ENCODE measurements at regions not wholly inside any gene's neighbourhood (a gene's known extent, or its start where the extent isn't known, plus 50 kb on each side); places are given as distances from the start of the nearest gene placed in this dataset.

DNA sequence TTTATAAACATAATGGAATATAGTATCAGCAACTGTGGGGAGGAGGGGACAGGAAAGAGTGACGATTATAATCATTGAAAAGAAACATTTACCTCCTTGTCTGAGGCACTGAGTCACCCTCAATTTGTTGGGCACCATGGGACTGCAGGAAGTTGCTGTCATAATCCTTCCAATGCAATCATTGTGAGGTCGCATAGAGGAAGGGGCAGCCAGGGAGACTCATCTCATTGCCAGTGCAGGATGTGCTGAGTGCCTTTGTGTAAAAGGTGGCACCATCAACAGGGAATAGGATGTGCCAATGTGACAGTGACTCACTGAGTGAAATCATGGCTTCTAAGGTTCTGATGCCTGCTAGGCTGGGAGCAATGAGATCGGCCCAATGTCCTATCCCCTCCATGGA lies 300.4 kb upstream of the ADAMTS9 start:
- DNase-seq: no peak

DNA sequence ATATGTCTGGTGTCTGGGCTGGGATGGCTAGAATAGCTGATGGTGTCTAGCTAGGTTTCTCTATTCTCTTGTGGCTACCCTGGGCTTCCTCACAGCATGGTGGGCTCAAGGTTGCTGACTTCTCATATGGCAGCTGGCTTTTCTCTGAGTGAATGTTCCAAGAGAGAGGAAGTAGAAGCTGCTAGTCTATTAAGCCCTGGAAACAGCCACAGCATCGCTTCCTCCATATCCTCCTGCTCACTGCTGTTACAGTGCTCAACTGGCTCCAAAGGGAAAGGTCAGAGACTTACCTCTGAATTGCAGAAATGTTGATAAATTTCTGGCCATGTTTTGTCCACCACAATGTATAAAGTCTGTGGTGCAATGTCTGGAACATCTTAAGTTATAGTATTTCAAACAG lies 299.9 kb upstream of the ADAMTS9 start:
- no peak for DNase-seq

DNA sequence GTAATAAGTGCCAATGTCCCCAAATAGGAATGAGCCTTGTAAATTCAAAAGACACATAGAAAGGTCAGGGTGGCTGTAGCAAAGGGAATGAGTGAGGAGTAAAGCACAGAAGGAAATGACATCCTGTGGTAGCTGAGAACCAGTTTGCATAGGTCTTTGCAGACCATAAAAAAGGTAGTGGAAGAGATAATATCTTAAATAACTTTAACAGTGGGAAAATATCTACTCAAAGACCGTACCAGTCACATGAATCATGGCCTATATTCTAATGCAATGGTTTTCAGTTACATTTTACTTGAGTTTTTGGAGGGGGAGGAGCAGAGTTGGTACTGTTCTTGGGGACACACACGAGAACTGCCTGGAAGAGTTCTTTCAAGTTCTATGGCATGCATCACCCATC lies 297.3 kb upstream of the ADAMTS9 start:
- DNase-seq: no peak

GRCh38 chr3:64983583-64984359 lies 296.0 kb upstream of the ADAMTS9 start:
- DNase-seq: no peak

- no peak for DNase-seq
Measured at GRCh38 chr3:64977308-64978100, 289.7 kb upstream of the ADAMTS9 start.

- DNase-seq: no peak
Measured at GRCh38 chr3:64976456-64976855, 288.7 kb upstream of the ADAMTS9 start.

- DNase-seq: no peak
Measured at GRCh38 chr3:64975147-64975546, 287.3 kb upstream of the ADAMTS9 start.

GRCh38 chr3:64974401-64974800 lies 286.6 kb upstream of the ADAMTS9 start:
- no peak for DNase-seq

GRCh38 chr3:64972793-64973192 lies 285.0 kb upstream of the ADAMTS9 start:
- no peak for DNase-seq

DNA sequence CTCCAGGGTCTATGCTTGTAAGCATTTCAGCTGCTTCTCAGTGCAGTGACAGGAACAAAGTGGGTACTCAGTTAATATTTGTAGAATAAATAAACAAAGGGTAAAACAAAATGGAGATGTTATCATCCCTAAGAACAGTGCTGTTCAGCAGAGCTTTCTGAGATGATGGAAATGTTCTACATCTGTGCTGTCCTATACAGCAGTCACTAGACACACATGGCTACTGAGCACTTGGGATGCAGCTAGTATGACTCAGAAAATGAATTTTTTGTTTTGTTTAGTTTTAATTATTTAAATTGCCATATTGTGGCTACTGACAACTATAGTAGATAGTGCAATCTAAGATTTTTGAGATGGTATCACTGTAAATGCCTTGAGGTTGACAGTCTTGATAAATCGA lies 283.8 kb upstream of the ADAMTS9 start:
- DNase-seq: no peak

DNA sequence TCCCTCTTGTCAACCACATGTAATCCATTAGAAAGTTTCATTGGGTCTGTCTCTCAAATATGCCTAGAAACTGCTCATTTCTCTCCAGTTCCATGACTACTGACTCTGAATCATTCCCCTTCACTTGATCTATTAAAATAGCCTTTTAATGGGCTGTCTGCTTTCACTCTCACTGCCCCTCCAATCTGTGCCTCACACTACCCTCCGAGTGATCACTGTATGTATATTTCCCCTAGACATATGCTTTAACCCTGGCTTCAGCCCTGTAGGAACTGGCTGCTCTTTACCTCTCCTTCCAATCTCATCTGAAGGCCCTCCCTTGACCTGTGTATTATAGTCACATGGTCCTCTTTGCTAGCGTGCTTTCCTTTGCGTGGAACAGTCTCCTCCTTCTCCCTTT lies 282.8 kb upstream of the ADAMTS9 start:
- no peak for DNase-seq

GRCh38 chr3:64961301-64961700 lies 273.5 kb upstream of the ADAMTS9 start:
- no peak for DNase-seq

DNA sequence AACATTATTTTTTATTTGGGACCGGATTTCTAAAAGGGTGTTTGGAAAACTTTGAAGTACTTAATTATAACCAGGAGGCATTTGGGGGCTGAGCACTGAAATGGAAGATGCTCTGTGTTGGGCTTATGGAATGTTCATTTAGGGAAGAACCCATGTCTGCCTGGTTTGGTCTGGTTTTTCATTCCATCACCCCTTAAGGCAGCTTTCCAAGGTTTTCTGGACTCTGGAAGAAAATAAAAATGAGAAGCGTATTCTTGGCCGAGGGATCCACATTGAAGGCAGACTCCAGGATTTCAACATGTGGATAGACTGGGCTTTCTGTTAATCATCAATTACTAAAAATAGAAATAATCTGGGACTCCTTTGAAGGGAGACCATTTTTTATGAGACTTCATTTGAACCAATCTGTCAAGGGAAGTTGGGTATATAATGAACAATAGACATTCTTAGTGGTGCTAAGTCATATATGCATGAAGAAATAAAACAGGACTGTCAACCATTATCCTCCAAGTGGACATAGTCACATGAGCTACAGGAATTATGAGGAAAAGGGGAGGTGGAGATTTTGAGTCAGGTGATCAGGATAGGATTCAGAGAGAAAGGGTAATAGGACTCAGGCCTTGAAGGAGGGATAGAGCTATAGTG lies 270.5 kb upstream of the ADAMTS9 start:
- no peak for DNase-seq

DNA sequence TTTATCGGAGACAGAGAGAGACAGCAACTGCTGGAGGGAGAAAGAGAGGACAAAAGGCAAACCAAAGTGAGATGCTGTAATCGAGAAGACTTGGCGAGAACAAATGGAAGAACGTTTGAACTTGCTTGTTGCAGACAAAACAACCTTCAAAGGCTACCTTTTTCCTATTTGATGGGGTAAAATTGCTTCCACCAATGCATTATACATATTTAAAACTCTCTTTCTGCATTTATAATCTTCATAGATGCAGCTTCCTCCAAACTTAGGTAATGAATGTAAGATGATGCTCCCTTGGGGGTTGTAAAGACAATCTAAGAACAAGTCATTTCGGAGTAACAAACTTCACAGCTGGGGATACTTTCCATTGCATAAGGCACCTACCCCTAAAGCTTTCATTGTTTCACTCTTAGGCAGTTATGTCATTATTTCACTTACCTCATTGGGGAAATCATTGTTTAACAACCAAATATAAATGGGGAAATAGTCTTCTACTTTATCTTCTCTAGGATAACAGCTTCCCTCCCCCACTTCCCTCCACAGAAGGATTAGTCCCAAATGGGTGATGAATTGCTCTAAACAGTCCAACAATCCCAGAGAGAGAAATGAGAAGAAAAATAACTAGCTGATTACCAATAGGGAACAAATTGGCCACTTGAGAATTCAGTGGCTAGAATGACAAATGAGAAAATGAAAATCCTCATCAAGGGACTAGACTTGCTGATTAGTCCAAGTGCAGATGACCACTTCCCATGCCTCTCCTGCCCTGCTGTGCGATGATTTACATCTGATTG lies 269.8 kb upstream of the ADAMTS9 start:
- no peak for DNase-seq

DNA sequence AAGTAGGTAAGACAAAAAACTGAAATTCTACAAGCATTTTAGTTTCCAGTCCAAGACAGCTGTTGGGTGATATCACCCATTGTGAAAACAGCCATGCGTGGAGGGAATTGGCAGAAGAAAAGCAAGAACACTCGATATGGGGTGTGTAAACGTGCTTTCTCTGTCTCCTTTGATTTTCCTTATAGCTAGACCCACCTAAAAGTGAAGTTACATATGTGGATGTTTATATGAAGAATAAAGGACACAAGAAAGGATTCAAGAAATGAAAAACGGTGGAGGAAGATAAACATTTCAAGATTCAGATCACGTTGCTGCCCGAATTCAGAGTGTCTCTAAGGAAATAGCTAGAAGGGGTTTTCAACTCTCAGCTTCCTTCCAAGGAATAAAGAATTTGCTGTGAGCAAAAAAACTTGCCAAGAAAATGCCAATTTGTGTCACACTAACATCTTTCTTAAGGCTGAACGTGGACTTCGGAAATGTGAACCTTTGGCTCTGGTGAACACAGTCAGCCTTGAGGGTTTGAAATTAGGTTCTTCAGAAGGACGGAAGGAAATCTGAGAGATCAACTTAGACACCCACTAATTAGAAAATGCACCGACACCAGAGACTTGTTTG lies 269.0 kb upstream of the ADAMTS9 start:
- DNase-seq: no peak

GRCh38 chr3:64954995-64955636 lies 267.3 kb upstream of the ADAMTS9 start:
- DNase-seq: no peak

- DNase-seq: peak; percentile 72
Measured at GRCh38 chr3:64945171-64945729, 257.4 kb upstream of the ADAMTS9 start.

DNA sequence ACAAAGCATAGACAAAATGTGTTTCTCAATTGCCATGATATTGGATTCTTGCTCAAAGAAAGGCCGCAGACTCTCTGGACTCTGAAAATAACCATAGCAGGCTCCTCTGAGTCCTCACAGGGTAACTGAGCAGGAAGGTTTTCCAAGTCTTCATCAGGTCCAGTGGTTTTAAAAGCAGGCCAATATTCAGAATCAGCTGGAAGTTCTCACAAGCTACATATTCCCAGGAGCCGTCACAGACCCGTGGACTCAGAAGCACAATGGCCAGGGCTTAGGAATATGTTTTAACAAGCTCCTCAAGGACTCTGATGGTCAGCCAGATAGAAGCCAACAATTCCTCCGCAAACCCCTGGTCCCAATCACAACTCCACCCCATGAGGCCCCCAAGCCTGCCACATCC lies 256.1 kb upstream of the ADAMTS9 start:
- DNase-seq: no peak

- DNase-seq: no peak
Measured at GRCh38 chr3:64940596-64941348, 253.0 kb upstream of the ADAMTS9 start.

DNA sequence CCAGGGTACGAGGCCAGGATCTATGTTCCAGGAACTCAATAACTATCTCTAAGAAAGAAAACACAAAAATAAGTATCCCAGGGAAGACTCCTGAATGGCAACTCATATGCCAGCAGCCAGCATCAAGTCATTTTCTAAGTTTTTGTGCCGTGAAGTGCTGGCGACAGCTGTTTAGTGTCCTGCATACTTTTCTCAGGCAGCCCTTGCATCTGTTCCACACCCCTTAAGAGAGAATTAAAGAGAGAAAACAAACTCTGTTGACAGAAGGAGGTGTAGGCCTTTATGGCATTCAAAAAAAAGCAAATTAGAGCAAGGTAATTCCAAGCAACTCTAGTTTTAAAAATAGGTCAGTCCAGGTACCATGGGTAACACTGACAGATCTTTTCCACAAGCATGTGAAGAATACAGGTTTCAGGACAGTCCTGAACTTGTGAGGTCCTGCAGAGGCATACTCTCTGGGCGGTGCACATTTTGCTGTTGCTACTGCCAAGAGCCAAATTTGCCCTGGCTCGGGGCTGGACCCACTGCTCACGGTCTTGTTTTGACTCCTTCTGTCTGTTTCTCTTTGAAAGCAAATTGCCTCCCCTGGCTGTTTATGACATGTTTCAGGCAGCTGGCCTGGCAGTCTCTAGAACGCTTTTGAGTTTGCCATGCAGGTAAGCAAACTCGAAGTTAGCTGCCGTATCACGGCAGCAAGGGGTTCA lies 252.1 kb upstream of the ADAMTS9 start:
- no peak for DNase-seq

Measured in retina (tissue), 1 donor.